ENCODE measurements at regions not wholly inside any gene's neighbourhood (a gene's known extent, or its start where the extent isn't known, plus 50 kb on each side); places are given as distances from the start of the nearest gene placed in this dataset.

DNA sequence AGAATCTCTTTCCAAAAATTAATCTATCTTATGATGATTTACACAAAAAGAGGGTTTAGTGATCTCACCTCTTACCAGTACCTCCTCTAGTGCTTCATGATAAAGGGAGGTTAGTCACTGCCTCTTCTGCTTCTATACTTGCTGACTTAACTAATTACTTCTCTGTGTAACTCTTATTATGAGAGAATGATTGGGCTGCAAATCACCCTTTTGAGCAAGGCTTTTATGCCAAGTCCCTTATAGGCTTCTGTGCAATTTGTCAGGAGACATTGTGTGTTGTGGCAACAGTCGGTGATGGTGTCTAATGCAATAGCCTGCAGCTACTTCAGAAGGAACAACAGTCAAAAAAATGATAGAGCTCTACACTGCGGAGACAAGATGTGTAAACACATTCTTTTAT is 1568.1 kb upstream of the GOT2 start:
- Histone ChIP-seq H3K4me1 (ENCODE audit: control insufficient read depth in 1 of 2, insufficient read depth in 2 of 2, low read depth in 1 of 2, low read length in 1 of 2) (no peaks in the 10 kb centered on the region), H3K9me3 (no peaks in the 10 kb centered on the region), H3K27me3 (ENCODE audit: insufficient read depth) (no peaks in the 10 kb centered on the region), H3K4me2 (no peak overlapping the region), H3F3A (replicated peaks; ENCODE audit: insufficient read depth) (no peaks in the 10 kb centered on the region), H3K36me3 (replicated peaks in 1 of 2; ENCODE audit: control insufficient read depth in 1 of 2, insufficient read depth in 2 of 2, low read length in 1 of 2) (no peaks in the 10 kb centered on the region), H3K9me2 (no peaks in the 10 kb centered on the region), H4K20me1 (ENCODE audit: insufficient read depth) (no peaks in the 10 kb centered on the region), H3K9ac (no peak overlapping the region), H3K27ac (ENCODE audit: low read depth in 2 of 2, low read length in 1 of 2) (no peak overlapping the region), H3K4me3 (ENCODE audit: low read depth in 2 of 2, low read length in 1 of 2) (no peak overlapping the region), H3K79me2 (ENCODE audit: insufficient read depth) (no peaks in the 10 kb centered on the region), H2AFZ (ENCODE audit: low read depth) (no peak overlapping the region)
- TF ChIP-seq, protein P1, sequence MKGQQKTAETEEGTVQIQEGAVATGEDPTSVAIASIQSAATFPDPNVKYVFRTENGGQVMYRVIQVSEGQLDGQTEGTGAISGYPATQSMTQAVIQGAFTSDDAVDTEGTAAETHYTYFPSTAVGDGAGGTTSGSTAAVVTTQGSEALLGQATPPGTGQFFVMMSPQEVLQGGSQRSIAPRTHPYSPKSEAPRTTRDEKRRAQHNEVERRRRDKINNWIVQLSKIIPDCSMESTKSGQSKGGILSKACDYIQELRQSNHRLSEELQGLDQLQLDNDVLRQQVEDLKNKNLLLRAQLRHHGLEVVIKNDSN (IDR thresholded peaks at IDR 0.05; ENCODE audit: borderline replicate concordance, low read depth), result no peak
- TF ChIP-seq, protein P2, sequence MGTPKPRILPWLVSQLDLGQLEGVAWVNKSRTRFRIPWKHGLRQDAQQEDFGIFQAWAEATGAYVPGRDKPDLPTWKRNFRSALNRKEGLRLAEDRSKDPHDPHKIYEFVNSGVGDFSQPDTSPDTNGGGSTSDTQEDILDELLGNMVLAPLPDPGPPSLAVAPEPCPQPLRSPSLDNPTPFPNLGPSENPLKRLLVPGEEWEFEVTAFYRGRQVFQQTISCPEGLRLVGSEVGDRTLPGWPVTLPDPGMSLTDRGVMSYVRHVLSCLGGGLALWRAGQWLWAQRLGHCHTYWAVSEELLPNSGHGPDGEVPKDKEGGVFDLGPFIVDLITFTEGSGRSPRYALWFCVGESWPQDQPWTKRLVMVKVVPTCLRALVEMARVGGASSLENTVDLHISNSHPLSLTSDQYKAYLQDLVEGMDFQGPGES (IDR thresholded peaks at IDR 0.05; ENCODE audit: low read depth, low read length), result no peak
- TF ChIP-seq TAF1 (IDR thresholded peaks at IDR 0.05; ENCODE audit: borderline replicate concordance, low read depth, low read length) (no peak), FOSL2 (IDR thresholded peaks at IDR 0.05; ENCODE audit: borderline replicate concordance, low read depth) (no peak), TEAD4 (IDR thresholded peaks at IDR 0.05; ENCODE audit: borderline replicate concordance, insufficient read depth) (no peak), RFX5 (IDR thresholded peaks at IDR 0.05; ENCODE audit: low read length) (no peak), ELF1 (IDR thresholded peaks at IDR 0.05) (no peak), RAD21 (IDR thresholded peaks at IDR 0.05; ENCODE audit: low read length) (no peak), POLR2AphosphoS5 (IDR thresholded peaks at IDR 0.05; ENCODE audit: low read depth, low read length) (no peak), EP300 (IDR thresholded peaks at IDR 0.05; ENCODE audit: borderline replicate concordance in 1 of 2, low read depth in 1 of 2, low read length in 1 of 2) (no peak)
- TF ChIP-seq, protein P3, sequence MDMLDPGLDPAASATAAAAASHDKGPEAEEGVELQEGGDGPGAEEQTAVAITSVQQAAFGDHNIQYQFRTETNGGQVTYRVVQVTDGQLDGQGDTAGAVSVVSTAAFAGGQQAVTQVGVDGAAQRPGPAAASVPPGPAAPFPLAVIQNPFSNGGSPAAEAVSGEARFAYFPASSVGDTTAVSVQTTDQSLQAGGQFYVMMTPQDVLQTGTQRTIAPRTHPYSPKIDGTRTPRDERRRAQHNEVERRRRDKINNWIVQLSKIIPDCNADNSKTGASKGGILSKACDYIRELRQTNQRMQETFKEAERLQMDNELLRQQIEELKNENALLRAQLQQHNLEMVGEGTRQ (IDR thresholded peaks at IDR 0.05; ENCODE audit: borderline replicate concordance, low read depth, low read length), result no peak
- TF ChIP-seq, protein P4, sequence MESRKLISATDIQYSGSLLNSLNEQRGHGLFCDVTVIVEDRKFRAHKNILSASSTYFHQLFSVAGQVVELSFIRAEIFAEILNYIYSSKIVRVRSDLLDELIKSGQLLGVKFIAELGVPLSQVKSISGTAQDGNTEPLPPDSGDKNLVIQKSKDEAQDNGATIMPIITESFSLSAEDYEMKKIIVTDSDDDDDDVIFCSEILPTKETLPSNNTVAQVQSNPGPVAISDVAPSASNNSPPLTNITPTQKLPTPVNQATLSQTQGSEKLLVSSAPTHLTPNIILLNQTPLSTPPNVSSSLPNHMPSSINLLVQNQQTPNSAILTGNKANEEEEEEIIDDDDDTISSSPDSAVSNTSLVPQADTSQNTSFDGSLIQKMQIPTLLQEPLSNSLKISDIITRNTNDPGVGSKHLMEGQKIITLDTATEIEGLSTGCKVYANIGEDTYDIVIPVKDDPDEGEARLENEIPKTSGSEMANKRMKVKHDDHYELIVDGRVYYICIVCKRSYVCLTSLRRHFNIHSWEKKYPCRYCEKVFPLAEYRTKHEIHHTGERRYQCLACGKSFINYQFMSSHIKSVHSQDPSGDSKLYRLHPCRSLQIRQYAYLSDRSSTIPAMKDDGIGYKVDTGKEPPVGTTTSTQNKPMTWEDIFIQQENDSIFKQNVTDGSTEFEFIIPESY (IDR thresholded peaks at IDR 0.05; ENCODE audit: borderline replicate concordance, low read depth), result no peak
- WGBS (ENCODE audit: low lambda C conversion rate), result 10% methylated on average over 2 of the region's 2 CpGs
- no peak for DNase-seq
- ChIA-PET CTCF (no interaction called here), POLR2A (no interaction called here)

DNA sequence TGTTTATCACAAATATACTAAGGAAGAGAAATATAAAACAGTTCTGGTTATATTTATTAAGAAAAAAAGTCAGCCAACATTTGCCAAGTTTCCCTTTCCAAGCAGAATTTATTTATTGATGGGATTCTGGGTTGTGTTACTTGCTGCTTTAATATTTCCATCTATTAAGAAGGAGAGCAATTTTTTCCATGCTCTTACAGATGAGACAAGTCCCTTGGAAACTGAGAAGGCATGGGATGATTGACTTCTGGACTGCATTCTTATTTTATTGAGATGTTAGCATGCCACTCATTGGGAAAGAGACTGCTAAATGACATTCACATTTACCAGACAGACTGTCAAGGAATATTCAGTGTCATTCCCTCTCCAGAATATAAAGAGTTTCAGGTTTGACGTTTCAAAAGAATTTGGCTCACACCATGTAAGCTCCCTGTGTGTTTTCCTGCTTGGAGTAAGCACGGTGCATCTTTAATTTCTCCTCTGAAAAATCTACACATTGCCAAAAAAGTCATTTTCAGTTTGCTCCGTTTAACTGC is 1565.2 kb upstream of the GOT2 start:
- Histone ChIP-seq H3K4me3 (ENCODE audit: low read depth in 2 of 2, low read length in 1 of 2) (no peak overlapping the region), H3K36me3 (replicated peaks in 1 of 2; ENCODE audit: control insufficient read depth in 1 of 2, insufficient read depth in 2 of 2, low read length in 1 of 2) (no peaks in the 10 kb centered on the region), H3K9me3 (0 out of 2 replicates have a peak, but pooled peaks cover 4% of the 10 kb centered on the region), H3K27me3 (ENCODE audit: insufficient read depth) (no peaks in the 10 kb centered on the region), H4K20me1 (ENCODE audit: insufficient read depth) (no peaks in the 10 kb centered on the region), H2AFZ (ENCODE audit: low read depth) (no peak overlapping the region), H3K27ac (ENCODE audit: low read depth in 2 of 2, low read length in 1 of 2) (no peak overlapping the region), H3K9ac (no peak overlapping the region), H3K4me2 (no peak overlapping the region), H3K4me1 (ENCODE audit: control insufficient read depth in 1 of 2, insufficient read depth in 2 of 2, low read depth in 1 of 2, low read length in 1 of 2) (no peaks in the 10 kb centered on the region), H3K79me2 (ENCODE audit: insufficient read depth) (no peaks in the 10 kb centered on the region), H3K9me2 (no peaks in the 10 kb centered on the region), H3F3A (replicated peaks; ENCODE audit: insufficient read depth) (no peaks in the 10 kb centered on the region)
- no peak for DNase-seq
- 15% methylated on average over 3 of the region's 3 CpGs for WGBS (ENCODE audit: low lambda C conversion rate)
- POLR2A ChIA-PET, result no interaction called here
- CTCF ChIA-PET, result no interaction called here
- TF ChIP-seq, protein P2 (IDR thresholded peaks at IDR 0.05; ENCODE audit: low read depth, low read length), result no peak
- TF ChIP-seq SMC3 (IDR thresholded peaks at IDR 0.05; ENCODE audit: low read depth, low read length) (no peak), GABPA (IDR thresholded peaks at IDR 0.05; ENCODE audit: low read depth) (no peak), JUND (IDR thresholded peaks at IDR 0.05) (no peak), TCF12 (IDR thresholded peaks at IDR 0.05) (no peak), MEF2A (IDR thresholded peaks at IDR 0.05; ENCODE audit: borderline replicate concordance, low read depth) (no peak), YY1 (IDR thresholded peaks at IDR 0.05; ENCODE audit: low read depth) (no peak)
- TF ChIP-seq, protein P3 (IDR thresholded peaks at IDR 0.05; ENCODE audit: borderline replicate concordance, low read depth, low read length), result no peak
- TF ChIP-seq, protein P1 (IDR thresholded peaks at IDR 0.05; ENCODE audit: borderline replicate concordance, low read depth), result no peak

Measured in SK-N-SH (cell line).